Parathyroid adenoma (tissue), 2 donors: ENCODE measurements at regions not wholly inside any gene's neighbourhood (a gene's known extent, or its start where the extent isn't known, plus 50 kb on each side); places are given as distances from the start of the nearest gene placed in this dataset.

Experiments
- H2AFZ ChIP-seq: fragments of 300-600 bp; sonication (generic); one replicate; pipeline ENCODE4 v1.7.0; 2017; ENCODE audit warnings: antibody characterized with exemption, mild to moderate bottlenecking
- H3K27ac ChIP-seq: fragments of 300-600 bp; sonication (generic); one replicate; pipeline ENCODE4 v1.7.0; 2017
- H3K27me3 ChIP-seq: fragments of 300-600 bp; sonication (generic); one replicate; pipeline ENCODE4 v1.7.0; 2017; ENCODE audit warnings: low read length; ENCODE audit not compliant: control insufficient read depth, insufficient read depth
- H3K36me3 ChIP-seq: fragments of 300-600 bp; sonication (generic); one replicate; pipeline ENCODE4 v1.7.0; 2017; ENCODE audit warnings: low read length; ENCODE audit not compliant: control insufficient read depth, insufficient read depth
- H3K4me1 ChIP-seq: fragments of 300-600 bp; sonication (generic); one replicate; pipeline ENCODE4 v1.7.0; 2017; ENCODE audit warnings: control low read depth
- H3K4me2 ChIP-seq: fragments of 300-600 bp; sonication (generic); one replicate; pipeline ENCODE4 v1.7.0; 2017; ENCODE audit warnings: low read length
- H3K4me3 ChIP-seq: fragments of 300-600 bp; sonication (generic); one replicate; pipeline ENCODE4 v1.7.0; 2017; ENCODE audit warnings: low read depth, low read length
- H3K79me2 ChIP-seq: fragments of 300-600 bp; sonication (generic); one replicate; pipeline ENCODE4 v1.7.0; 2017; ENCODE audit warnings: control low read depth
- H3K9ac ChIP-seq: fragments of 300-600 bp; sonication (generic); one replicate; pipeline ENCODE4 v1.7.0; 2017; ENCODE audit warnings: mild to moderate bottlenecking
- H3K9me3 ChIP-seq: fragments of 300-600 bp; sonication (generic); one replicate; pipeline ENCODE4 v1.7.0; 2017; ENCODE audit warnings: low read length; ENCODE audit not compliant: control insufficient read depth
- CTCF ChIP-seq: fragments of 300-600 bp; sonication (generic); IDR thresholded peaks from one replicate; pipeline ENCODE4 v1.7.0; 2017; ENCODE audit warnings: antibody characterized with exemption, mild to moderate bottlenecking
- donor health status: primary hyperparathyroidism.

GRCh38 chr7:125085084-125085483 is 155.5 kb upstream of the POT1 start:
- Histone ChIP-seq H3K36me3 (no peaks in the 10 kb centered on the region), H2AFZ (no peak overlapping the region), H3K79me2 (no peaks in the 10 kb centered on the region), H3K4me1 (no peaks in the 10 kb centered on the region), H3K27ac (no peak overlapping the region), H3K9me3 (no peaks in the 10 kb centered on the region), H3K4me3 (no peak overlapping the region), H3K4me2 (no peak overlapping the region), H3K27me3 (no peaks in the 10 kb centered on the region), H3K9ac (no peak overlapping the region)
- TF ChIP-seq CTCF, result no peak

- Histone ChIP-seq H3K27ac (no peak overlapping the region), H3K9me3 (no peaks in the 10 kb centered on the region), H3K27me3 (no peaks in the 10 kb centered on the region), H3K4me3 (no peak overlapping the region), H3K4me2 (no peak overlapping the region), H3K4me1 (no peaks in the 10 kb centered on the region), H3K9ac (no peak overlapping the region), H3K36me3 (no peaks in the 10 kb centered on the region), H3K79me2 (no peaks in the 10 kb centered on the region), H2AFZ (no peak overlapping the region)
- no peak for TF ChIP-seq CTCF
Measured at GRCh38 chr7:125084196-125084595, 154.6 kb upstream of the POT1 start.

- H2AFZ ChIP-seq, result no peak overlapping the region
- no peak overlapping the region for H3K4me2 ChIP-seq
- H3K4me1 ChIP-seq, result no peaks in the 10 kb centered on the region
- H3K27ac ChIP-seq, result no peak overlapping the region
- H3K9ac ChIP-seq, result no peak overlapping the region
- no peak for TF ChIP-seq CTCF
- H3K27me3 ChIP-seq, result no peaks in the 10 kb centered on the region
- H3K79me2 ChIP-seq, result no peaks in the 10 kb centered on the region
- H3K36me3 ChIP-seq, result no peaks in the 10 kb centered on the region
- no peak overlapping the region for H3K4me3 ChIP-seq
- no peaks in the 10 kb centered on the region for H3K9me3 ChIP-seq
Measured at GRCh38 chr7:125074141-125074540, 144.5 kb upstream of the POT1 start.

- Histone ChIP-seq H3K9ac (no peak overlapping the region), H3K9me3 (no peaks in the 10 kb centered on the region), H3K4me2 (no peak overlapping the region), H3K4me3 (no peak overlapping the region), H3K79me2 (no peaks in the 10 kb centered on the region), H3K36me3 (no peaks in the 10 kb centered on the region), H2AFZ (no peak overlapping the region), H3K27ac (no peak overlapping the region), H3K27me3 (no peaks in the 10 kb centered on the region), H3K4me1 (no peaks in the 10 kb centered on the region)
- TF ChIP-seq CTCF, result no peak
Measured at GRCh38 chr7:125065546-125065945, 135.9 kb upstream of the POT1 start.

- H2AFZ ChIP-seq, result no peak overlapping the region
- H3K9ac ChIP-seq, result no peak overlapping the region
- TF ChIP-seq CTCF, result no peak
- no peak overlapping the region for H3K27ac ChIP-seq
- no peak overlapping the region for H3K4me2 ChIP-seq
- H3K4me1 ChIP-seq, result no peaks in the 10 kb centered on the region
- H3K79me2 ChIP-seq, result no peaks in the 10 kb centered on the region
- H3K4me3 ChIP-seq, result no peak overlapping the region
- H3K27me3 ChIP-seq, result no peaks in the 10 kb centered on the region
- no peaks in the 10 kb centered on the region for H3K36me3 ChIP-seq
- H3K9me3 ChIP-seq, result no peaks in the 10 kb centered on the region
Measured at GRCh38 chr7:125065001-125065400, 135.4 kb upstream of the POT1 start.
